GM18520 (cell line): ENCODE measurements at regions not wholly inside any gene's neighbourhood (a gene's known extent, or its start where the extent isn't known, plus 50 kb on each side); places are given as distances from the start of the nearest gene placed in this dataset.

Source experiments
- ATAC-seq: cut with Tn5 transposase; IDR thresholded peaks from one replicate; pipeline ENCODE4 v1.9.1; 2021; ENCODE audit not compliant: unreplicated experiment

- no peak for ATAC-seq
Measured at GRCh38 chr4:1479454-1479853, 73.2 kb upstream of the NKX1-1 start.

GRCh38 chr4:1478766-1479355 lies 72.6 kb upstream of the NKX1-1 start:
- no peak for ATAC-seq

- no peak for ATAC-seq
Measured at GRCh38 chr4:1477045-1477840, 71.0 kb upstream of the NKX1-1 start.

DNA sequence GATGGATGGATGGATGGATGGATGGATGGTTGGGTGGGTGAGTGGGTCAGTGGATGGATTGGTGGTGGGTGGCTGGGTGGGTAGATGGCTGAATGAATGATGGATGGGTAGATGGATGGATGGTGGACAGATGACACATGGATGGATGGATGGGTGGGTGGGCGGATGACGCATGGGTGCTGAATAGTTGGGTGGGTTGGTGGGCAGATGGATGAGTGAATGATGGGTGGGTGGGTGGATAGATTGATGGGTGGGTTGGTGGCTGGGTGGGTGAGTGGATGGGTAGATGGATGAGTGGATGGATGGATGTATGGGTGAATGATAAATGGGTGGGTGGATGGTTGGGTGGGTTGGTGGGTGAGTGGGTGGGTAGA lies 69.9 kb upstream of the NKX1-1 start:
- no peak for ATAC-seq

- ATAC-seq, result no peak
Measured at GRCh38 chr4:1475277-1476139, 69.3 kb upstream of the NKX1-1 start.

GRCh38 chr4:1474126-1475090 lies 68.2 kb upstream of the NKX1-1 start:
- no peak for ATAC-seq

DNA sequence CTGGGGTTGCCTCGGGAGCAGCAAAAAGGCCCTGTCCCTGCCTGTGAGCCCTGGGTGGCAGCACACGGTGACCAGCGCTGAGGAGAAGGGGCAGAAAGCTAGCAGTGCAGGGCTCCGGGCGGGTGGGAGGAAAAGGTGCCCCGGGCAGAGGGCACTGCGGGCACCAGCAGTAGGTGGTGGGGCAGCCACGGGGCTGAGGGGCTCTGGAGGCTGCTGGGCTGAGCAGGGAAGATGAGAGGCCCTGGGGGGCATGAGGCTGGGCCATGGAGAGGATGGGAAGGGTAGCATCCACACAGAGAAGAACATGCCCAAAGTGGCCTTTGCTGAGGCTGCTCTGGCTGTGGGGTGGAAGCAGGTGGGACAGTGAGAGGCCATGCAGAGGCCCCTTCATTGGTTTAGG lies 67.5 kb upstream of the NKX1-1 start:
- no peak for ATAC-seq

GRCh38 chr4:1472911-1473518 lies 66.8 kb upstream of the NKX1-1 start:
- no peak for ATAC-seq

DNA sequence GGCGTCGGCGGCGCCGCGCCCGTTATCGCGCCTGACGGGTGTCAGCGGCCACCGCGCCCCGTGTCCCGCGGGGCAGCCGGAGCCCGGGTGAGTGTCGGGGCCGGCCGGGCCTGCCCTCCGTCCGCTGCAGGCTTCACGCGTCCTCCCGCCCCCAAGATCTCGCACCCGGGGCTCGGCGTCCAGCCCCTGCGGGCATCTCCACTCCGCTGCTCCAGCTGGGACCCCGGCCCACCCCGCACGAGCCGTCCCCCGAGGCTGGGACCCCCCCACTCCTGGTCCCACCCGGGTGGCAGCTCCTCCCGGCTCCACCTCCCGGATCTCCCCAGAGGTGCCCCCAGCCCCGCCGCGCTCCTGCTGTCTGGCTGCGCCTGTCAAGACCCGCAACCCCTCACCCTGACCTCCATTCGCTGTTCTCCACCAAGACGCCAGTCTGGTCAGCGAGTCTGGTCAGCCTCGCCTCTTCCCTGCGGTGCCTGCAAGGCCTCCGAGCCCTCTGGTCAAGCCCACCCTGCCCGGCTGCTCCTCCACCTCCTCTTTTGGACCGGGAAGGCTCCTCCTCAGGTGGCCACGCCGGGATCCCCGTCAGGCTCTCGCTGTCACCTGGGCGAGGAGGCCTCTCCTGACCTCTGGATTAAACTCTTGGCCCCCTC lies 66.0 kb upstream of the NKX1-1 start:
- ATAC-seq, result no peak

DNA sequence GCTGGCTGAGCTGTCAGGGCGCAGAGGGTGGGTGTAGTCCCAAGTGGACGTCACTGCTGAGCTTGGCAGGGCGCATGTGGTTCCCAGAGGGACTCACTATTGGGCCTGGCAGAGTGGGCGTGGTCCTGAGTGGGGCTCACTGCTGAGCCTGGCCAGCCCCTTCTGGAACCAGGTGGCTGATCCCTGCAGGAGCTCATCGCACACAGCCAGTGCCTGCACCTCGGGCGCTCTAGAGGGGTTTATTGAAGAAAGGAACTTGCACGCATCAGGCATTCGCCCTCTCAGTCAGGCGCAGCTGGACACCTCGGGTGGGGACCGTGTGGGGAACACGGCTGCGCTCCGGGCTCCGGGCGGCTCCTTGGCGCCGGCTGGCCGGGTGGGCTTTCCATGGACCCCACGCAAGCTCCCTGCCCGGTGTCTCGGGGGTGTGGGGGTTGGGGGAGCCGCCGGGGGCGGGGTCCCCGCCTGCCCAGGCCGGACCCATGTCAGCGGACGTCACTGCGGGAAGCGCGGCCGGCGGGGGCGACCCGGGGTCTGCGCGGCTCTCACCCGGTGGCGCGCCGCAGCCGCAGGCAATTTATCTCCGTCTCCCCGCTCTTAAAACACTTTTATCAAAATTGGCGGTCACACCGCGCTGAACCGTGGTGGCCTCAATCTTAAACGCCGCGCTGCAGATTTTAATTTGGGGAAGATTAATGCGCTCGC lies 65.4 kb upstream of the NKX1-1 start:
- no peak for ATAC-seq

- no peak for ATAC-seq
Measured at GRCh38 chr4:1470816-1471442, 64.7 kb upstream of the NKX1-1 start.

DNA sequence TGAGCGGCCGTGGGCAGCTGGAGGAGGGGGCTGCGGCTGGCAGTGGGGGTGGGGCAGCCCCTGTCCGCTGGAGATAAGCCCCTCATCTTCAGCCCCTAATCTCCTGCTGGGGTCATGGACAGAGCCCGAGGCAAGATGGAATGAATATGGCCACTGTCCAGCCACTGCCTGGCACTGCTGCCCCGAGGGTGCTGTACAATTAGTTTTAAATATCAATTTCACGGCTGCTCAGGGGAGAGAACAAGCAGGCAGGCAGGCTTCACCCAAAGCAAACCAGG lies 64.1 kb upstream of the NKX1-1 start:
- ATAC-seq, result no peak

DNA sequence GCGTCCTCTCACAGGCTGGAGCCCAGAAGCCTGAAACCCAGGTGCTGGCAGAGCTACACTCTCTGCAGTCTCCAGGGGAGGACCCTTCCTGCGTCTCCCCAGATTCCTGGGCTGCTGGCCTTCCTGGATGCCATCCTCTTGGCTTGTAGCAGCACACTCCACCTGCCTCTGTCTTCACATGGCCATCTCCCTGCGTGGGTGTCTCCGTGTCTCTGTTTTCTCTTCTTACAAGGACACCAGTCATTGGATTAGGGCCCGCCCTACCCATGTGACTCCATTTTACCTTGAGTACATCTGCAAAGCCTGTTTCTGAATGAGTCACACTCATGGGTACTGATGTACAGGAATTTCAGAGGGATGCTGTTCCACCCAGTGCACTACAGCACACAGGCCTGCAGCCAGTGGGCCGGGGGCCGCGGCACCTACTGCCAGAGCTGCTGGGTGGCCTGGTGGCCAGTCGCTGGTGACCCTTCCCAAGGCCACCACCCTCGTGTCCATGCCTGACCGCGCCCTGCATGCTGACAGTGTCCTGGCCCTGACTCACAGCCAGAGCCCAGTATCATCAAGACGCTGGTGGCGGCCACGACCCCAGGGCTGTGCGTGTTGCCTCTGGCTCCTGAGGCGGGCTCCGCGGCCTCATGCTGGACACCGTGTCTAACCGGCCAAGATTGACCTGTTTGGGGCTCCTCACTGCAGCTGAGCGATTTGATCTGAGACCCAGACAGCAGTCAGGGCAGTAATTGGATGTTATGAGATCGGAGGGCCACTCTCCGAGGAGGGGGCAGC lies 63.6 kb upstream of the NKX1-1 start:
- no peak for ATAC-seq

DNA sequence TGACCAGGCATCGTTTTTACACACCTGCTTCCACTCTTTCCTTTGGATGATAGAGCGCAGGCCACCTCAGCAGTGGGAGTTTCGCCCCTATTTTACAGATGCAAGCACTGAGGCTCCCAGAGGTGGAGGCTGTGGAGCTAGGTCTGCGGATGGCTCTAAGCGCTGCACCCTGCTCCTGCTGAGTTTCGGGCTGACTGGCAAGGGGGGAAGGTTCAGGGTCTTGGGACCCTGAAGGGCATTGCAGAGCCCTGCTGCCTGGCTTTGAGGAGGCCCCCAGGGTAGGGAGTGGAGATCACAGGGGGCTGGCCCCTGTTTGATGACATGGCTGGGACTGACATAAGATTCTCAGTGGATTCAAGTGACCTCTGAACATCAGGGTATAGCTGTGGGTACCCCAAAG lies 62.8 kb upstream of the NKX1-1 start:
- ATAC-seq, result no peak

- ATAC-seq, result no peak
Measured at GRCh38 chr4:1467581-1468458, 61.6 kb upstream of the NKX1-1 start.

DNA sequence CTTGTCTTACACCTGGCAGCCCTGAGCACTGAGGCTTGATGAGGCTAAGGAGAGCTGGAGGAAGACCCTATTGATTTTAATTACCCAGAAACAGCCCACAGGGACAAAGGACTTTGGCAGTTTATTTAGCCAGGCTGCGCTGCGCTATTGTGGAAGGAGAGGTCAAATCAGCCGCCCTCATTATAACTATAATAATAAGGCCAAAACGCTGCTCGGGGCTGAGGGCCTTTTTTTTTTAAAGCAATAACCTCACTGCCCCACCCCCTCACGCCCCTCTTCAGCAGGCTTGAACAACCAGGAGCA lies 60.6 kb upstream of the NKX1-1 start:
- ATAC-seq, result no peak

DNA sequence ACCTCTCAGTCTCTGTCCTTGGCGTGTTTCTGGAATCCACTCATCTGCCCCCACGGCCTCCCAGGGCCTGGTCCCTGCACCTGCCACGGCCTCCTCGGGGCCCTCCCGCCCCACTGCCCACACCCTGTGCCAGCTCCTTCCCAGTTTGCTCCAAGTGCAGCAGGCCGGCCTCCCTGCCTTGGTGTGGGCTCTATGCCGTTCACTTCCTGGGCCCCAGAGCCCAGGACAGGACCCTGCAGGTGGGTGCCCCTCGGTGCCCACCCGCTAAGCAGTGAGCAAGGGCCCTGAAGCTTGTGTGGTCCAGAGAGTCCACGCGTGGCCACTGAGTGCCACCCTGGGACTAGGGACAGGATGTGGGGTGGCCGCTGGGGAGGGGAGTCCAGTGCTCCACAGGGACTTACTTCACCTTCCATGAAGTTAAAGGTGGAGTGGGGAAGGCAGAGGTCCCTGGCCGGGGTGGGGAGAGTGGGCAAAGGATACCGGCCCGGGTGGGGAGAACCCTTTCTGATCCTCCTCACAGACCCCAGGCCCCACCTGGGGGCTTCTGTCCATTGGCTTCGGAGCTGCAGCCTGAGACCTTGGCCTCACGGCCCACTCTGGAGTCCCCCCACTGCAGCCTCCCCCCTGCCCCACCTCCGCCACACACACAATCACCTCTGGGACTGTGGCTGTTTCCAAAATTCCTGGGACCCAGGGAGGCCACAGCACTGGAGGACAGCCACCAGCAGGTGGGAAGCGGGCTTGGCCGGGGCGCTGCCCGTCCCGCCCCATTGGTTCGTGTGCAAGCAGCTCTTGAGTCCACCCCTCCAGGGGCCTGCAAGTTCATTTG lies 60.0 kb upstream of the NKX1-1 start:
- no peak for ATAC-seq
